IPS-11a (cell line): ENCODE measurements at regions not wholly inside any gene's neighbourhood (a gene's known extent, or its start where the extent isn't known, plus 50 kb on each side); places are given as distances from the start of the nearest gene placed in this dataset.

Experiments used
- H3K4me3 ChIP-seq: one replicate; pipeline ENCODE4 v1.5.1; 2013; ENCODE audit warnings: low read depth, low read length, control low read depth

GRCh38 chrX:40485102-40485826, 95.5 kb upstream of the ATP6AP2 start:
- H3K4me3 ChIP-seq, result no peak overlapping the region

GRCh38 chrX:40484408-40485091, 96.2 kb upstream of the ATP6AP2 start:
- no peak overlapping the region for H3K4me3 ChIP-seq

GRCh38 chrX:40483502-40483901, 97.3 kb upstream of the ATP6AP2 start:
- no peak overlapping the region for H3K4me3 ChIP-seq

GRCh38 chrX:40479777-40480318, 100.9 kb upstream of the ATP6AP2 start:
- no peak overlapping the region for H3K4me3 ChIP-seq

- H3K4me3 ChIP-seq, result no peak overlapping the region
Measured at GRCh38 chrX:40478474-40479065, 102.2 kb upstream of the ATP6AP2 start.

- no peak overlapping the region for H3K4me3 ChIP-seq
Measured at GRCh38 chrX:40476958-40477357, 103.8 kb upstream of the ATP6AP2 start.

- H3K4me3 ChIP-seq, result no peak overlapping the region
Measured at GRCh38 chrX:40474645-40475044, 106.1 kb upstream of the ATP6AP2 start.

- no peak overlapping the region for H3K4me3 ChIP-seq
Measured at GRCh38 chrX:40474205-40474626, 106.6 kb upstream of the ATP6AP2 start.

- no peak overlapping the region for H3K4me3 ChIP-seq
Measured at GRCh38 chrX:40473460-40474204, 107.1 kb upstream of the ATP6AP2 start.

- H3K4me3 ChIP-seq, result no peak overlapping the region
Measured at GRCh38 chrX:40471965-40472648, 108.7 kb upstream of the ATP6AP2 start.

- H3K4me3 ChIP-seq, result no peak overlapping the region
Measured at GRCh38 chrX:40470830-40471429, 109.8 kb upstream of the ATP6AP2 start.

- H3K4me3 ChIP-seq, result no peak overlapping the region
Measured at GRCh38 chrX:40469316-40469715, 111.5 kb upstream of the ATP6AP2 start.

- H3K4me3 ChIP-seq, result no peak overlapping the region
Measured at GRCh38 chrX:40468033-40468846, 112.5 kb upstream of the ATP6AP2 start.

- no peak overlapping the region for H3K4me3 ChIP-seq
Measured at GRCh38 chrX:40467454-40467853, 113.3 kb upstream of the ATP6AP2 start.

- no peak overlapping the region for H3K4me3 ChIP-seq
Measured at GRCh38 chrX:40465735-40466551, 114.8 kb upstream of the ATP6AP2 start.

- H3K4me3 ChIP-seq, result no peak overlapping the region
Measured at GRCh38 chrX:40462795-40463194, 118.0 kb upstream of the ATP6AP2 start.

- no peak overlapping the region for H3K4me3 ChIP-seq
Measured at GRCh38 chrX:40460926-40461325, 119.8 kb upstream of the ATP6AP2 start.

- H3K4me3 ChIP-seq, result no peak overlapping the region
Measured at GRCh38 chrX:40459571-40460158, 121.1 kb upstream of the ATP6AP2 start.
